Amniotic epithelial cell (primary cell): ENCODE measurements at regions not wholly inside any gene's neighbourhood (a gene's known extent, or its start where the extent isn't known, plus 50 kb on each side); places are given as distances from the start of the nearest gene placed in this dataset.

ENCODE experiments used
- DNase-seq: peaks from one replicate; pipeline ENCODE4 v3.0.0-alpha.2; 2010; ENCODE audit warnings: low read depth

DNA sequence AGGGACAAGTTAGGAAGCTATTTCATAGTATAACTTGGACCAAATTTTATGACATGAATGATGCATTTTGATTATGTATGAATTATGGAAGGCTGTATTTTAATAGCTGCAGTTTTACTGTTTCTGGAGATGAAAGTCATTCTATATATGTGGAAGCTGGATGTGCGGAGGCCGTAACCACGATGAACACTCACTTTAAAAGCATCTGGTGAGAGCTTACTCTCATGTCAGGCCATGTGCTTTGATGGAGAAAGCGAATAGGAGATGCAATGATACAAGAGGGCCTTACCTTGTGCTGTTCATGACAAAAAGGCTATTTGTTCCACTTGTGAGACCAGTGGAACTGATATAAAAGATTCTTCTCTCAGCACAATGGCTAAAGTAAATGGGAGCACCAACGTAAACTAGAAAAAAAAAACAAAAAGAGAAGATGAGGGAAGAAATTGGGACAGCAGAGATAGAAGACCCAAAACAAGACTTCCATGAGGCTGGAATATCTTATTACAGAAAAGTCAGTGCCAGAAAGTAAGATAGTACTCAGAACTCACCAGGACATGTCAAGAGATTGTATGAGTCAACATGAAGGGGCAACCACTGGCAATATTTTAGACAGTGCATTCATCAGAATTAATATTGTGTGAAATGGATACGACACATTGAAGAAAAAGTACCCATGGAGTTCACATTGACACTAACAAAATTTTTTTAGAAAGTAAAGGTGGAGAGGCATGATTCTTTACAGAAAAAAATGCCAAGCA lies 63.3 kb upstream of the GAB1 start:
- DNase-seq: no peak

DNA sequence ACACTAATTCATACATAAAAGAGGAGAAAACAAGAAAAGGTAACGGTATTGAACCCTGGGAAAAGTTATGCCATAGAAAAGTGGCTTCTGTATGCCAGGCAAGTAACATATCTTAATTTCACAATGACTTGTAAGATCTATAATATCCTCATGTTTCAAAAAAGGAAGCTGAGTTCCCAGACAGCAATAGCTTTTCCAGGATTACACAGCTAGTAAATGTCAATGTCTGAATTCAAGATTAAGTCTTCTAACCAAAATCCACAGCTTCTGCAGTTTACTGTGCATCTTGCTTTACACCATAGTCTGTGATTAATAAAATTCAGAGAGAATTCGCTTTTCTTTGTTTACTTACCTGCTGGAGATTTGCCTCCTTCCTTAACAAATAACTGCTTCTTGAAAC lies 55.8 kb upstream of the GAB1 start:
- DNase-seq: no peak

DNA sequence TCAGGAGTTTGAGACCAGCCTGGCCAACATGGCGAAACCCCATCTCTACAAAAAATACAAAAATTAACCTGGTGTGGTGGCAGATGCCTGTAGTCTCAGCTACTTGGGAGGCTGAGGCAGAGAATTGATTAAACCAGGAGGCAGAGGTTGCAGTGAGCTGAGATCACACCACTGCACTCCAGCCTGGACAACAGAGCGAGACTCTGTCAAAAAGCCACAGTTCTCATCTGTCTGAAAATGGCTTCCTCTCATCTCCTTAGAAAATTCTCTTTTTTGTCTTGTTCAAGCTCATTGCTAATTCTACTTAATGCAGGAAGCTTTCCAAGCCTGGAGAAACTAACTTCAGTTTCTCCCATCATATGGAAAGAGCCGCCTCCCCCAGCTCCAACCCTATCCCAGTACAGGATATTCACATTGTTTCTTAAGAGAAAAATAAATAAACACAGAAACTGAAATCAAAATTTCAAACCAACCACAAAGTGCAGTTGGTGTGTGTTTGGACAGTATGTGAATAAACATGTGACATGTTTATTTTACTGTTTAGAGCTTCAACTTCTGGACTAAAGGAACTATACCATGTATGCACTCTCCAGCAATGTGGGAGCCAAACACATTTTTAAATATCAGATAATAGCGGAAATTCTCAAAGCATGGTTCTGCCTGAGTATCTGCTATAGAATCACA lies 55.0 kb upstream of the GAB1 start:
- DNase-seq: no peak

DNA sequence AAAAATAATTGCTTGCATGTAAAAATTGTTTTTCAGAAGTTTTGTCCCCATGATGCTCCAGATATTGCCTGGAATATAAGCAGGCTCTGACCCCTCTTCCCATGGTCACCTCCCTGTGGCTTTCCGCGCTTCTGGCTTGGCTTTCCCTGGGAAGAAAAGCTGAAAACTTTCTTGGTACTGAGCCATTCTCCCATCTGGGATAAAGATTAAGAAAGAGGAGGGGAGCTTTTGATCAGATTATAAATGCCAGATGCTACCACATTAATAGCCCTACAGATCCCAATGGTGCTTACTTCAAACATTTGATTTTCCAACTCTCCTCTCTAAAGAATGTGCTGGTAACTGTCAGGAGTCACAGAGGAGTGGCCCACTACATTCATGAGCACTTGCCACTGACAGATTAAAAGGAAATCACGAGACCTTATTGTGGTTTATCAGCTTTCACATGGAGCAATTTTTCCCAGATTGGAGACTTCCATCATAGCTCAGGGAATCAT lies 54.4 kb upstream of the GAB1 start:
- no peak for DNase-seq

DNA sequence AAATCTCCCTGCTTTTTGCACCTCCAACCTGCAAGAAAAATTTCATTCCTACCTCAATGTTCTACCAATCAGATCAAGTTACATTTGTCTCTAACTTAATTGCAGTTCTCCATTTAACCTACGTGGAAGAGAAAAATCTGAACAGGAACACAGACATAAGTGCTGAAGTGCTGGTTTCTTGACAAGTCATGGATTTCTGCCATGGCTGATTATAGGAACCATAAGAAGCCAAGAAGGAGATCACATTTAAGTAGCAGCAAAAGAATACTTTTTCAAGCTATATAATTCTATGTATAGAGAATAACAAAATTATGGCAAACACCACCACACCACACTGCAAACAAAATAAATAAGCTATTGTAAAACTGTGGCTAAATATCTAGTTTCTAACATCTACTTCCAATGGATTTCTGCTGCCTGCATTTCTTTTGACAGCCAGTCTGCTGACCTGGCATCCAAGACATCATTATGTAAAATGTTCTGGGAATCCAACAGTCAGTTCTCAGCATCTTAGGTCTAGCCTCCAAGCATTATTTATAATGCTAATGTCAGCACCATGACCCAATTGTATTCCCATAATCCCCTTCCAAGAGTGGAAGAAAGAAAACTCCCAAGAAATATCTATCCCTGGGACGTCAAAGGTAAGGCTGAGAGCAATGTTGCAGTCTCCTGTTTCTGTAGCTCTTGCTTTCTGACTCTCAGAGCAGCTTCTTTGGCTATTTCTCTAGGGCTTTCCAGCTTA lies 50.8 kb upstream of the GAB1 start:
- no peak for DNase-seq

DNA sequence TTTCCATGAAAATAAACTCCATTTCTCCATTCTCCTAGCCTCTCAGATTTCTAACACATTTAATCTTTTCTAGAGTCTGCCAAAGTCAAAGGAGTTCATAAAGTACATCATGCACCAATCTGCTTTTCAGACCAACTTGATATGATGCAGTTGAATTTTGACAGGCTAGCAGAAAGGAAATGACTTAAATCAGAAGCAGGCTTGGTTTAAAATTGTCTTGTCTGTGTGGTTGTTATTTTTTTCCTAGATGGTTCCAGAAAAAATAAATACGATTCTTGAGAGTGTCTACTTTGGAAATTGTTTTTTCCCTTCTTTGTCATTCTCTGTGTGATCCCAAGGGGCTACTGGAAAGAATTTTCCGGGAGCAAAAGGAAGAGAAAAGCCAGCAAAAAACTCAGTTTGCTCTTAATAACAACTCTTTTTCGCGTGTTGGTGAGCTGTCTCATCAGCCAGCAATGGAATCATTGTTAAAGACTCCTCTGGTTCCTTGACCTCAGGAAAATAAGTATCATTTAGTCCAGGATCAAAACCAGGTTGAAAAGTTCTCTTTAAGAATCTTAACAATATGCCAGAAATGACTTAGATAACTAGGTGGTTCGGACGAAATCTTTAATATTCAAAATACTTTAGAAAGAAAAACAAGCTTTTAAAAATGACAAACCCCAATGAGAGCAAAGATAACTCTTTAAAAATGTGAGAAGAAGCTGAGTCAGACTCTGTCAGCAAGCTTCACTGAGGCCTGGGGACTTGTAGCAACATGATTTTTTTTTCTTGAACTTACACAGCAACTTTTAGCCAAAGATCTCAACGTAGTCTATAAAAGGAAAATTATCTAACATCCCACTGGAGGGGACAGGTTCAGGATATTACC lies 49.7 kb upstream of the GAB1 start:
- DNase-seq: peak; percentile 19
